H1 (cell line): ENCODE measurements at regions not wholly inside any gene's neighbourhood (a gene's known extent, or its start where the extent isn't known, plus 50 kb on each side); places are given as distances from the start of the nearest gene placed in this dataset.

Experiments
- BRCA1 ChIP-seq: IDR thresholded peaks from 2 replicates; pipeline ENCODE4 v1.6.1; 2012; ENCODE audit warnings: low read depth, low read length, improper control_type of control experiment
- JUN ChIP-seq: IDR thresholded peaks from 2 replicates; pipeline ENCODE4 v1.6.1; 2011; ENCODE audit warnings: low read depth, mild to moderate bottlenecking, improper control_type of control experiment, low read length
- POLR2A ChIP-seq, 2 experiments: IDR thresholded peaks; 1 replicate in 1 of 2; 2 replicates in 1 of 2; pipeline ENCODE4 v1.6.1; 2011; ENCODE audit warnings: low read depth in 2 of 2, low read length in 2 of 2, mild to moderate bottlenecking in 2 of 2; ENCODE audit errors: control extremely low read depth in 1 of 2
- RAD21 ChIP-seq, 2 experiments: IDR thresholded peaks in 1 of 2; conservative IDR thresholded peaks in 1 of 2; 2 replicates each; pipeline ENCODE4 v1.6.1; 2011; ENCODE audit warnings: low read depth in 2 of 2, low read length in 2 of 2, improper control_type of control experiment in 1 of 2, inconsistent platforms in 1 of 2, mild to moderate bottlenecking in 1 of 2, moderate library complexity in 1 of 2
- RNF2 ChIP-seq: fragments of 200-900, 300-1000 bp; sonication (generic); IDR thresholded peaks from 2 replicates; pipeline ENCODE4 v1.7.1; 2016; ENCODE audit warnings: borderline replicate concordance, low read depth, mild to moderate bottlenecking, antibody characterized with exemption, low read length; ENCODE audit not compliant: poor library complexity, severe bottlenecking; ENCODE audit errors: missing control alignments
- SIRT6 ChIP-seq: IDR thresholded peaks from one replicate; pipeline ENCODE4 v1.7.1; 2012; ENCODE audit warnings: low read length, inconsistent platforms
- SUZ12 ChIP-seq: fragments of 200-600 bp; sonication (generic); IDR thresholded peaks from 2 replicates; pipeline ENCODE4 v1.6.1; 2012; ENCODE audit warnings: mild to moderate bottlenecking, inconsistent platforms, low read length, moderate library complexity, mixed read lengths
- TAF1 ChIP-seq: IDR thresholded peaks from 2 replicates; pipeline ENCODE4 v1.6.1; 2011; ENCODE audit warnings: mild to moderate bottlenecking, low read depth, low read length
- TF ChIP-seq, protein P1 (sequence below), 3 experiments: IDR thresholded peaks; 1 replicate in 2 of 3; 2 replicates in 1 of 3; pipeline versions ENCODE4 v1.5.1 to v1.6.1; 2011; ENCODE audit warnings: low read length in 3 of 3, mild to moderate bottlenecking in 3 of 3, inconsistent platforms in 2 of 3, low read depth in 1 of 3, moderate library complexity in 1 of 3; ENCODE audit not compliant: insufficient read depth in 1 of 3; ENCODE audit errors: control extremely low read depth in 1 of 3

DNA sequence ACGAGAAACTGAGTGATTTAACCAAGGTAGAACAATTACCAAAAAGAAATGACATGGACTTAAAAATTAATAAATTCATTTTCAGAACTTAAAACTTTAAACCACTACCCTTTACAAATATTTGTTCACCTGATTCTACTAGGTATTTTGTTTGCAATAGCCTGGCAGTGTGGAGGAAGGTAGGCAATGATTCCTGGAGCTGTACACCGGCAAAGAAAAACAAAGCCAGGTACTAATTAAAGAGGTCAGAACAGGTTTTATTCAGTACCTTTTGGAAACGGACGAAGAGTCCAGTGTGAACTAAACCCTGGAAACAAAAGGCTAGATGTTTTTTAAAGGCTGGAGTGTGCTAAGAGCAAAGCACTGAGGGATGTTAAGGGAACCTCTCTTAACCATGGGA, 561.3 kb upstream of the FSHR start:
- TF ChIP-seq BRCA1 (no peak), SUZ12 (no peak), SIRT6 (no peak), JUN (no peak), POLR2A (IDR thresholded peaks at IDR 0.05; ENCODE audit: control extremely low read depth in 1 of 2, low read depth in 2 of 2, low read length in 2 of 2) (no peak), TAF1 (no peak), RNF2 (no peak), RAD21 (IDR thresholded peaks at IDR 0.05 in 1 of 2, conservative IDR thresholded peaks at IDR 0.05 in 1 of 2; ENCODE audit: low read depth in 2 of 2, low read length in 2 of 2) (no peak)
- TF ChIP-seq, protein P1, sequence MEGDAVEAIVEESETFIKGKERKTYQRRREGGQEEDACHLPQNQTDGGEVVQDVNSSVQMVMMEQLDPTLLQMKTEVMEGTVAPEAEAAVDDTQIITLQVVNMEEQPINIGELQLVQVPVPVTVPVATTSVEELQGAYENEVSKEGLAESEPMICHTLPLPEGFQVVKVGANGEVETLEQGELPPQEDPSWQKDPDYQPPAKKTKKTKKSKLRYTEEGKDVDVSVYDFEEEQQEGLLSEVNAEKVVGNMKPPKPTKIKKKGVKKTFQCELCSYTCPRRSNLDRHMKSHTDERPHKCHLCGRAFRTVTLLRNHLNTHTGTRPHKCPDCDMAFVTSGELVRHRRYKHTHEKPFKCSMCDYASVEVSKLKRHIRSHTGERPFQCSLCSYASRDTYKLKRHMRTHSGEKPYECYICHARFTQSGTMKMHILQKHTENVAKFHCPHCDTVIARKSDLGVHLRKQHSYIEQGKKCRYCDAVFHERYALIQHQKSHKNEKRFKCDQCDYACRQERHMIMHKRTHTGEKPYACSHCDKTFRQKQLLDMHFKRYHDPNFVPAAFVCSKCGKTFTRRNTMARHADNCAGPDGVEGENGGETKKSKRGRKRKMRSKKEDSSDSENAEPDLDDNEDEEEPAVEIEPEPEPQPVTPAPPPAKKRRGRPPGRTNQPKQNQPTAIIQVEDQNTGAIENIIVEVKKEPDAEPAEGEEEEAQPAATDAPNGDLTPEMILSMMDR (IDR thresholded peaks at IDR 0.05; ENCODE audit: control extremely low read depth in 1 of 3, insufficient read depth in 1 of 3, low read depth in 1 of 3, low read length in 3 of 3): no peak
